ENCODE measurements at regions not wholly inside any gene's neighbourhood (a gene's known extent, or its start where the extent isn't known, plus 50 kb on each side); places are given as distances from the start of the nearest gene placed in this dataset.

DNA sequence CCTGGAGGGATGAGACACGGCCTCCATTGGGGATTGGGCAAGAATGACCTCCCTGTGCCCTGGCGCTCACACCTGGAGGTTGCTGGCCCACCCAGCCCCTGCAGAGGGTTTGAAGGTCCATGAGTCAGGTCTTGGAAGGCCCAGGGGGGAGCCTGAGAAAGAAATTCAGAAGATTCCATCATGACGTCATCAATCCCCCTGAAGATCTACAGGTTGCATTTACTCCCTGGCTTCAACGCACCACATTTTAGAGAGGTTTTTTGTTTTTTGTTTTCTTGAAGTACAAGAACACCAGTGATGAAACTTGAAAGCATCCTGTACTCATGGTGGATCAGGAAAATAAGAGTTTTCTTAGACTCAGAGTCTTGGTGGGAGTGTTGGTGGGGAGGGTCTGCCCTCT, 82.4 kb upstream of the SLC25A33 start:
- TF ChIP-seq EZH2 (IDR thresholded peaks at IDR 0.05; ENCODE audit: insufficient read depth, poor library complexity, severe bottlenecking) (no peak), EZH2phosphoT487 (IDR thresholded peaks at IDR 0.05; ENCODE audit: insufficient read depth, low read depth) (no peak)

Data from GM23248 (cell line).